ENCODE measurements at regions not wholly inside any gene's neighbourhood (a gene's known extent, or its start where the extent isn't known, plus 50 kb on each side); places are given as distances from the start of the nearest gene placed in this dataset.

GRCh38 chr1:208421486-208421885 is 177.3 kb upstream of the PLXNA2 start:
- no peak for TF ChIP-seq CTCF (IDR thresholded peaks at IDR 0.05; ENCODE audit: insufficient read depth, low read depth, low read length)
- no peak for TF ChIP-seq EZH2 (IDR thresholded peaks at IDR 0.05; ENCODE audit: insufficient read depth, low read length)
